Hypothalamus (tissue), 51 donors: ENCODE measurements at regions not wholly inside any gene's neighbourhood (a gene's known extent, or its start where the extent isn't known, plus 50 kb on each side); places are given as distances from the start of the nearest gene placed in this dataset.

ENCODE experiments used
- DNase-seq, 51 donors: peaks; one replicate each; lab custom pipeline; 2025; lab: John Stamatoyannopoulos, UW

DNA sequence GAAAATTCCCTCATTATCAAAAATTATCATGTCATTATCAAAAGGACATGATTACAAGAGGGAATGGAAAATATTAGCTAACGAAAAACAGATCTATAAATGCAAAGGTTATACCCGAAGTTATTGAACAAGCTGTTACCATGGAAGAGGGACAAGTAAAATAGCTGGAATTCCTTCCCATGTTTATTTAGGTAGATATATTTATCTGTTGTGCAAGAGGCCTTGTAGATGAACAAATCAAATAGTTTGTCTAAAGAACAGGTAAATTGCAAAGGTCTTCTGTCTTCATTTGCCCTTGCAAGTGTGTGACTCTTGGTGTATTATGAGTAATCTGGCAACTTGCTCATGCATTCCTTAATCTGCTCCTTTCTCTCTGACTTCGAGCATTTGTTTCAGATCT, 1170.9 kb downstream of the SORCS1 start:
- no peak for DNase-seq

DNA sequence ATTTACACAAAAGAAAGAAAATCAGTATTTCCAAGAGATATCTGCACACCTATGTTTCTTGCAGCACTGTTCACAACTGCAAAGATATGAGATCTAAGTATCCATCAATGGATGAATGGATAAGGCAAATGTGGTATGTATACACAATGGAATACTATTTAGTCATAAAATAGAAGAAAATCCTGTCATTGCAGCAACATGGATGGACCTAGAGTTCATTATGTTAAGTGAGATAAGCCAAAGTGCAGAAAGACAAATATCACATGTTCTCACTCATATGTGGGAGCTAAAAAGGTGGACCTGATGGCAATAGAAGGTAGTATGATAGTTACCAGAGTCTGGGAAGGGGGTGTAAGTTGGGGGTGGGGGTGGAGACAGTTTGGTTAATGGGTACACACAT, 1171.6 kb downstream of the SORCS1 start:
- DNase-seq: no peak

DNA sequence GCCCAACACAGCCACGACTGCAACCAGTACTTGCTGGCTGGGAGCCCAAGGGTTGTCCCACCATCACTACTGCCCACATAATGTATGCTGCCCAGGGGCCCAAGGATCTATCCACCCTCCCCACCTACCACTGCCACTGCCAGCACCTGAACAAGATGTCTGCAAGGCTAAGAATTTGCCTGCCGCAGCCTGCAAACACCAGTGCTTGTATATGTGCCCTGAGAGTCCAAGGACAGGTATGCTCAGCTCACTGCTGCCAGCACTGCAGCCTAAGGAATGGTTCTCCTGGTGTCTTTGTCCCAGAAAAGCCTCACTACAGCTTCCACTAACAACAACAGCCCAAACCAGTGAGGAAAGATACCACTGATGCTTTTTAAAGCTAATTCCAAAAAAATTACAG, 1174.0 kb downstream of the SORCS1 start:
- DNase-seq: peak in 1 of 51 donors; percentile 2

DNA sequence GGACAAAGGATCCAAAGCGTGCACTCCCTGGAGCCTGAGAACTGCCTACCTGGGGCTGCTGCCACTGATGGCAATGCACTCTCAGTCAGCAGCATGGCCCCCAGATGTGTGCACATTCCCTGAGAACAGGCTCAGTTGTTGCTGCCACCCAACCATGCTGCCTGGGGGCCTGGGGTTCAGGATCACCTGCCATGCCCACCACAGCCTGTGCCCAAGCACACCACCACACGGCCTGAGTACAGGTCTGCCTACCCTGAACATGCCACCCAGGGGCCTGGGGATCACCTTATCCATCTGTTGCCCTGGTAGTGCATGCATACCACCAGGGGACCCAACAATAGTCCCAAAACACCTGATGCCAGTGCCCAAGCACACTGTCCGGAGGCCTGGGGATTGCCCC, 1174.5 kb downstream of the SORCS1 start:
- no peak for DNase-seq

DNA sequence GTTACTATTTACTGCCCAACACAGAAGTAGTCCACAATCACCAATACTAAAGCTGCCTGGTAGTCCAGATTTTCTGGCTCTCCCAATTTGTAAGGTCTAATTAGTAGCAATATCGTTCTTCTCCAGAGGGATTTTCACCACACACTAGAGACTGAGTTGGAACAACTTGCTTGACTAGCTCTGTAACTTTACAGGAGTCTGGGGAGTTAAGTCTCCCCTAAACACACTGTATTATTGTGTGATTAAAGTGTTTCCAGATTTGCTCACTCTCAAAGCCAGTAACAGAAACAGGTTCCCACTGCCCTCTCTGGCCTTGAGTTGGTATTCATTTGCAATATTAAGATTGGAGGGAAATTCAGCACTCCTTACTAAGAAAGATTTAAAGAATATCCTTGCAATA, 1175.7 kb downstream of the SORCS1 start:
- DNase-seq: no peak

DNA sequence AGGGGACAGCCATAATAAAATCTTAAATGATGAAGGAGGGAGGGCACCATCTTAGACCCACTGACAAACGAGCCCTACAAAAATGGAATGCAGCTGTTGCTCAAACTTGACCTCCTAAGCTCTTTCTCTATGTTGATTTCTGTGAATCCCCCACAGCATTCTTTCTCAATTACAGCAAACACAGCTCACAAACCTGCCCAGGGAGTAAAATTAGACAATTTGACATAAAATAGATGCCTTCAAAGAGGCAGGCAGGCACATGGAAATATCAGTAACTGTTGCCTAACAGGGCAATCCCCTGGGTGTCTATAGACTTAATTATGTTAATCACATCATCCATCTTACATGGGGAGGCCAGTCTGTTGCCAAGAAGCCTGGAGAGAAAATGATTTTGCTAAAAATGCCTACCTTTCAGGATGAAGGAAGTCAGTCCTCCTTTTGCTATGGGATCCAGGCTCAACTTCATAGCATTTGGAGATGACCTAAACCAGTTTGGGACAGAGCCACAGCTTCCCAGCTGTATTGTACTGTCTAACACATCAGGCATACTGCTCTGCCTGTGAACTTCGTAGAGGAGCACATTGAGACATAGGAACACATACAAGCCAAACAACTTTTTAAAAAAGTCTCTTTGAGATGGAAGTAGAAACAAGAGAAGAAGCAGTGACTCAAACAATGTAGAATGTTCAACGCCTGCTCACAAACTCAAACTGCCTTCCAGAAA, 1177.4 kb downstream of the SORCS1 start:
- DNase-seq: no peak

DNA sequence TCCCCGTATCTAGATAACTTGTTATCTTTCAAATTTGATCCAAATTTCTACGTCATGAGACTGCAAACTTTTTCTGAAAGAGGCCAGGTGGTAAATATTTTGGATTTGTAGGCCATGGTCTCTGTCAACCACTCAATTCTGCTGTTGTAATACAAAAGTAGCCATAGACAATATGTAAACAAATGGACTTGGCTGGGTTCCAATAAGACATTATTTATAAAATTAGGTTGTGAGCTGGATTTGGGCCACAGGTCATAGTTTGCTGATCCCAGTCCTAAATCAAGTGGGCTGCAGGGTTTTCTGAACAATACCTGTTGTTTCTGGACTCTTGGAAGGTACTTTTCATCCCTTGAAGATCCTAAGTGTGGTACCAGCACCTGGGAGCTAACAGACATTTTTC, 1178.0 kb downstream of the SORCS1 start:
- no peak for DNase-seq

DNA sequence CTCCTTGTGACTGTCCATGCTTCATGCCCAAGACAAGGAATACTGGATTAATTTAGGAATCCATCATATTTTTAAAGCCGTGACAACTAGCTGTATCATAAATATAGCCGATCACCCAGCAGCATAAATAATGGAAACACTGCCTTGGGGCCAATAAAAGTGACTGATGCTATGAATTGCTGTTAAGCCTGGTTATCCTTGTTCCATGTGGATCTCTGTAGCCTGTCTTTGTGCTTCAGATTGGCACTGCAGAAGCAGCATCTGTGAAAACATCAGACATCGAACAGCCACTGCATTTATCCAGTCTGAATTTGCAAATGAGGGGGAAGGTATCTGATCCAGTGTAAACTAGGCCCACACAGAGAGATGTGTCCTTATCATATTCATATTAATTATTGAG, 1181.8 kb downstream of the SORCS1 start:
- no peak for DNase-seq

DNA sequence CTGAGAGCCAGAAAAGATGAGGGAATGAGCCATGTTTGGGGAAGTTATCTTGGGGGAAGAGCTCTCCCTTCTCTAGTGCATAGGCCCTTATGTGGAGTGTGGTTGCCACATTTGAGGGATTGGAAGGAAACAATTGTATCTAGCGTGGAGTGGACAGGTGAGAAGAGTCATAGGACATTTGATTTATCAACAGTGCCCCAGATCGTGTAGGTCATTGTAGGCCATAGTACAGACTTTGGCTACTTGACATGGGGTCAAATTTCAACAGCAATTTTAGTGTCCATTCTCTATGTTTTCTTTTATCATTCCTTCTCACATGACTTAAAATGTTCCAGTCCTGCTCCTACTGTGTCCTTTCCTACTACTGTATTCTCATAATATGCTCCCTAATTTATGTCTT, 1182.8 kb downstream of the SORCS1 start:
- DNase-seq: no peak

DNA sequence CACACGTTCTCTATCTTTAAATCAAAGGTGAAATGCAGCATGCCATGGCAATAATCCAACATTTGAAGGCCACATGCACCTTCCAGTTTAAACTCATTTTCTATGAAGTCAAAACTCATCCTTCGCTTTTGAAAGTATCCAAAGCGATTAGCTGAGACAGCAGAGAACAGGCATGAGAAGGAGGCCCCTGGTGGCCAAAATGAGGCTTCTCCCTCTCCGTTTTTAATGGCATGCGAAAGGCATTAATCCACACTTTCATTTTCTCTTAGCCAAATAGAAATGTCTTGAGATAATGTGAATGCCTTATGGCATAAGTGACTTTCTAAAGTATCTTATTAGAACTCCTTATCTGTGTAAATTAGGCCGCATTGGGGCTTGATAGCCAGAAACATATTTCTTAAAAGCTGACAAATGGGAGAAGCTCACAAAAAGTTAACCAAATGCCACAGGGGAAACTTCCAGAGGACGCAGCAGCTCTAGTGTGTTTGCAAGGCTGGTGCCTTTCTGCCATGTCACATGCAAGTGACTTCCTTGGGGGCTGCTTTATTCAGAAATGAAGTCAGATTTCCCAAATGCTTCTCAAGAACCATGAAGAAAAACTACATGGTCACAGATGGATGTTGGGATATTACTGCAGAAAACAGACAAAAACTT, 1189.6 kb downstream of the SORCS1 start:
- DNase-seq: peak in 7 of 51 donors; percentile 1 to 8 (median 2)

DNA sequence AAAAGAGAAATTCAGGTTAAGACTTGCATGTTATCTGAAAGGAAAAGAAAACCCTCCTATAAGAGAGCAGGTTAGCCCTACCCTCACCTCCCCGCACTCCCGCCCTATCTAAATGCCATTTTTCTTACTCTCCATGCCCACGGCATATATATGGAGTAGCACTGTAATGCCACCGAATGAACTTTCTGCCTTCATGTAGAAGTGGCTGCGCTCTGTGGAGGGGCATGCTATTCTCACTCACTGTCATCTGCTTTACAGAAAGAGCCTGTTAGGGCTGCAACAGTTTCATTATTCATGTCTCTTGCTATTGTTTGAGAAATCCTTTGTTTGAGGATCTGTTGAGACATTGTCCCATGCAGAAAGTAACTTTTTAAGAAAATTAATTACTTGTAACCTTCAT, 1190.6 kb downstream of the SORCS1 start:
- no peak for DNase-seq

DNA sequence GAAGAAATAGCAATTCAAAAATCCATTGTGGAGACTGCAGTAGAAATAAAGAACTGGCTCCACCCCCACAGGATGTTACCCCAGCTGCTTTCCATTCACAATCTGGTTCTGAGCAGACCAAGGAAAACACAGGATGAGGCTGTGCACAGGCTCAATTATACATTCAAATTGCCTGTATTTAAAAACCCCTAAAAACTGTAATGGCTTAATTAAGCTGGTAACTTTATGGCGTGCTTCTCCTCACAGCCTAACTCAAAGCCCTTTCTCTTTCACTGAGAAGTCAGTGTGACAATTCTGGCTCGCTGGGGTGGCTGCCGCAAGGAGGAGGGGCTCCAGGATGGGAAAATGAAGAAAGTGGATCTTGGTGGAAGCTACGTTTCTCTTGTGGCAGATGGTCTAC, 1191.1 kb downstream of the SORCS1 start:
- DNase-seq: peak in 1 of 51 donors; percentile 3

DNA sequence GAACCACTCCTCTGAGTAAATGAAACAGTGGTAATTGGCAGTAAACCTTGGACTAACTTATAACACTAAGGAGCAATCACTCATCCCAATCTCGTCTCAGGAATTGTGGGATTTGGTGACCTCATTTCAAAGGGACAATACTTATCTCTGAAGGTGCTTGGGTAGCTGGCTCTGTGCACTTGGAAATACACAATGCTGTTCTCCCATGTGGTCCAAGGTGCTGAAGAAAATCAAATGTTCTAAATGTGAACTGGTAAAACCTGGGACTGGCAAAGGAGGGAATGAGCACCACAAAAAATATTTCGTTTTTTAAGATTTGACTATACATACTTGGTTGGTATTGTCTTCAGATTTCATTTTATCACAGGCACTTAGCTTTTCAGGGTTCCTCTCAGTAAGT, 1193.0 kb downstream of the SORCS1 start:
- no peak for DNase-seq

DNA sequence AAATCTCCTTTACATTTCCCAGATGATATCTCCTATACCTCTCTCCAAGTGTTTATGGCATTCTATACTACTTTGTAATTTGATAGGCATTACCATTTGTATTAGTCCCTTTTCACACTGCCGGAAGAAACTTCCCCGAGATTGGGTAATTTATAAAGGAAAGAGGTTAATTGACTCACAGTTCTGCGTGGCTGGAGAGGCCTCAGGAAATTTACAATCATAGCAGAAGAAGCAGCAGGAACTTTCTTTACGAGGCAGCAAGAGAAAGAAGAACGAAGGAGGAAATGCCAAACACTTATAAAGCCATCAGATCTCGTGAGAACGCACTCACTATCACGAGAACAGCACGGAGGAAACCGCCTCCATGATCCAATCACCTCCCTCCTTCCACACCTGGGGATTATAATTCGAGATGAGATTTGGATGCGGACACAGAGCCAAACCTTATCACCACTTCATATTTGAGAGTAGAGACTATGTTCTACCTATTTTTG, 1194.6 kb downstream of the SORCS1 start:
- DNase-seq: no peak

DNA sequence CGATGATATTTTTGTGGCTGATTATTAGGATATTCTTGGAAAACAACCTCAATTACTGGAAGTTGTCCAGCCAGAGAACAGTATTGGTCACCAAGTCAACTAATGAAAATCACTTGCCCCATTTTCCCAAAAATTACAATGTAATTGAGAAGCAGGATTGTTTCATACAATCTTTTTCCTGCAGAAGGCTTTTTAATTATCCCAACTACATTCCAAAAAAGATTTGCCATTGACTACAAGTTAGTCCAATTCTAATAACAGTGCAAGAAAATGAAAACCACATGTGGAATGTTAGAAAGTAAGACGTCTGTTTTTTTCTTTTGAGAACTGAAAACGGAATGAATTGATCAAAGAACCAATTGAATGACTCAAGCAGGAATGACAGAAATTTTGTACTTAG, 1195.8 kb downstream of the SORCS1 start:
- no peak for DNase-seq

DNA sequence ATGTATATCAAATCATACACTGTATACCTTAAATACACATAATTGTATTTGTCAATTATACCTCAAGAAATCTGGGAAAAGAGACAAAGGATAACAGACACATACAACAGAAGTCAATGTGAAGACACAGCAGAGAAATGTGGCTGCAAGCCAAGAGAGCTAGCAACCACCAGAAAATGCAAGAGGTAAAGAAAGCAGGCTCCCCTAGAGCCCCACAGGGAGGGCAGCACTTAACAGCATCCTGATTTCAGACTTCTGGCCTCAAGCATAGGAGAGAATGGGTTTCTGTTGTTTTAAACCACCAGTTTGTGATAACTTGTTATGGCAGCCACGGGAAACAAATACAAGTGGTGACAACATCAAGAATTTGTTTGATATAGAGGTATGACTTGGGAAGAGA, 1197.2 kb downstream of the SORCS1 start:
- DNase-seq: no peak

DNA sequence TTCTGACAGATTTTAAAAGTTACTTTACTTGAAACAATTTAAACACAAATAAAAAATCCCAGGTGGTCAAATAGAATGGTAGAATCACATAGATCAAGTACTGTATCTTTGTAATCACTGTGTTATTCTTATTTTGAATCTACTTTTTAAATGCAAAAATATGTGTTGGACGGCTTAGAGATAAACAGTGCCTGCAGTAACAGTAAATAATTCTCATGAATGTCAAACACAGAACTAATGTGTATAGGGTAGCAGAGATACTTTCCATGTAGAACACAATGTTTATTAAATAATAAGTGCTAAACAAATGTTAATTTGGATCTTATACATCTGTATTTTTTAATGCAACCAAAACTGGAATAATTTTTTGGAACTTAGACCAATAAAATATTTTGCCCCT, 1199.4 kb downstream of the SORCS1 start:
- DNase-seq: no peak

DNA sequence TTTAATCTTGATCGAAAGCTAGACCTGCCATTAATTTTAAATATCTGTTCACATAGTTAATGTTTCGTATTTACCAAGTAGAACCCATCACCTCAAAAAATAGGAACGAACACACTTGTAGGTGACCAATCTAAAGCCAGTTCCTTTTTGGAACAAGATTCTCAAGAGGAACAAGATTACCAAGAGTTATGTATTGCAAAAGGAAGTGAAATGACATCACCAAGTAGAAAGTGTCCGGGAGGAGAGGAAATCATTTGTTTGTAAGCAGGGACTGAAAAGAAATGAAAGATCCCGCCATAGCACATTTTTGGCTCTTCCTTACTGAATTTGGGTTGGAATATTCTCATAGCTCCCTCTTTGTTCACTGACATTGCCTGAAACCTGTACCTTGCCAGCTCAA, 1200.5 kb downstream of the SORCS1 start:
- no peak for DNase-seq

DNA sequence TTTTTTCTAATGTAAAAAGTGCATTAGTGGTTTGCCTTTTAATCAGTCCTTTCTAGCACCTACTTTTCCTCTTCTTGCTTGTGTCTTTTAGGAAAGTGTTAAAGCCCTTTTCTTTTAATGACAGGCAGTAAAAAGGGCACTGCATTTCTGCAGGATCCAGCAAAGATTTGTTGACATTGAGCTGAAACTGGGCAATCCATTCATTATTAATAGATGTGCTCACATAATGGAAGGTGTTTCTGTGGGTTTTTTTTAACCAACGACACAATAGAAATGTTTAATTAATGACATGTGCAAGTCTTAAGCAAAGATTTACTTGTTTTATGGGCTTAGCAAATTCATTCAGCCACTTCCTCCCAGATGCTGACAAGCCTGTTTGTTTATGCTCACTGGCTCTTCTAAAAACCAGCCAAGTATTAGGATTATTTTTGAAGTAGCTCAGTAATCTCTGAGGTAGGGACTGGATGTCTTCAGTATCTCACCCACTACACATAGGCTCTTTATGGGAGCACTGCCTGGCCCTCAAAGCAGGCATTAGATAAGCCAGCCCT, 1201.1 kb downstream of the SORCS1 start:
- DNase-seq: no peak

DNA sequence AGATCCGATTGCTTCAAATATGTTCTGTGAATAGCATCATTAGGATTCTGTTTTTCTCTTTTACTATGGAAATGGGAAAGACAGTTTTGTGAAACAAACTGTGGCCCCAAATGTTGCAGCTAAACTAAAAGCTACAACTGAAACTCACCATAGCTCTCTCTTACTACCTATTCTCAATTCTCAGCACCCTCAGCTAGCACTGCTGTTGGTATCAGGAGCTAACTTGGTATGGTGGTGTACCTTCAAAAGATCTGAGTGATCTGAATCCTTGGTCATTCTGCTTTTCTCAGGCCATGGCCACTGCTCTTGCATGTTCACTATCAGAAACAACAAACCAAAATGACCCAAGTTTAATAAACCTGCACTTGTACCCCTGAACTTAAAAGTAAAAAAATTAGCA, 1208.0 kb downstream of the SORCS1 start:
- DNase-seq: no peak

DNA sequence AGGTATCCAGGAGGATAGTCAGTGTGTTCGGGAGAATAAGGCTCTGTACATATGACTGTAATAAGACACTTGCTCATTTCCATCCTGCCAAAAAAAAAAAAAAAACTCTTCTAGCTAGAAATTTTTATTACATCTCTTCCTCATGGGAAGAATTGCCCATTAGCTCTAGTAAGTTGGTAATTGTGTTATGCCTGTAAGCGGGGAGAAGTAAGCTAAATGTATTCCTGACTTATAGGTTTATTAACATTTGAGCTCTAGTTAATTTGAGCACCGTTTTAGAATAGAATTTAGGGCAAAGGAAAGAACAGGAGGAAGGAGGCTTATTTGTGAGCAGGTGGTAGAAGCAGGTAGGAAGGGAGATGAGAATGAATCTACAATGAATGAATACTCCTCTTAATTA, 1210.6 kb downstream of the SORCS1 start:
- no peak for DNase-seq

DNA sequence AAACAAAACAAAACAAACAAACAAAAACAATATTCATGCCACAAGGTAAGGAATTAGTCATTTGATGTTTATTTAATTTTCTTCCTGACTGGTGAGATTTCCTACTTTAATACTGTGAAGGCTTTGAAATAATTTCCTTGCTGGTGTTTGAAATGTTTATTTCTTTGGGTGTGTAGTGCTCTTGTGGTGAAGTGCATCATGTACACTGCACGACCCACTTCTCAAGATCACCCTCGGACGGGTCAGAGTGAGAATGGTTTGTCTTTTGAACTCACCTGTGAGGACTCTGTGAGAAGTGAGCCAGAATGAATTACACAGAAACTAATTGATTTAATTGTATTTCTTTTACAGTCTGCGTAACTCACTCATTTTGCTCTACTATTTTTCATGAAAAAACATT, 1211.5 kb downstream of the SORCS1 start:
- no peak for DNase-seq
